Stimulated activated CD4-positive, alpha-beta T cell treated with anti-CD3 and anti-CD28 coated beads, Interleukin-1b, Interleukin-23, amount 100 ng/mL, for 1 hour (primary cell): ENCODE measurements at regions not wholly inside any gene's neighbourhood (a gene's known extent, or its start where the extent isn't known, plus 50 kb on each side); places are given as distances from the start of the nearest gene placed in this dataset.
"Not testable (repeated sequence)": the region's sequence is repeated elsewhere in the genome, so short reads cannot be mapped to it uniquely, and the experiment has no call there.

Source experiments
- DNase-seq, 2 donors: peaks; one replicate each; pipeline ENCODE4 v3.0.0-alpha.2; 2020; ENCODE audit warnings: low read depth in 2 of 2

DNA sequence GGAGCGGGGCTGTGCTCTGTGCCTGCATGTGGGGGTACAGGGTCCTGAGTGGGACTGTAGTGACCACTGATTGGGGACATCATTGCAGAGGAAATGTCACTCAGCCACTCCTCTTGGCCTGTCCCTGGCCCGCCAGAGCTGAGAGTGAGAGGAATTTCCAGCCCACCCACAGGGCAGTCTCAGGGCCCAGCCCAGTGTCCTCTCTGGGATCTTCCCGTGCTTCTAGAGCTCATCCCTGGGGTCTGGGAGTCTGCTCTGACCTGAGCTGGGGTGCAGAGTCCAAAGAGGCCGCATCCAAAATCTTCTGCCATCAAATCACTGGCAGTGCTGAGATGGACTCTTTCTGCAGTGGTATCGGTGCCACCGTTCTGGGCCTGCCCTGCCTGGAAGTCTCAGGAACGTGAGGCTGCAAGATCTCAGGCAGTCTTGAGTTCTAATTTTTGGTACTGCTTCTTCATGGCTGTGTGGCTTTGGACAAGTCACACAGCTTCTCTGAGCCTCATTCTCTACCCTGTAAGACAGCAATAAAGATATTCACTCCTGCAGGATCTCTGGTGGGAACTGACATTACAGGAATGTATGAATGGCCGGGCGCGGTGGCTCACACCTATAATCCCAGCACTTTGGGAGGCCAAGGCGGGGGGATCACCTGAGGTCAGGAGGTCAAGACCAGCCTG, 100.8 kb upstream of the TARDBP start:
- no peak for DNase-seq

DNA sequence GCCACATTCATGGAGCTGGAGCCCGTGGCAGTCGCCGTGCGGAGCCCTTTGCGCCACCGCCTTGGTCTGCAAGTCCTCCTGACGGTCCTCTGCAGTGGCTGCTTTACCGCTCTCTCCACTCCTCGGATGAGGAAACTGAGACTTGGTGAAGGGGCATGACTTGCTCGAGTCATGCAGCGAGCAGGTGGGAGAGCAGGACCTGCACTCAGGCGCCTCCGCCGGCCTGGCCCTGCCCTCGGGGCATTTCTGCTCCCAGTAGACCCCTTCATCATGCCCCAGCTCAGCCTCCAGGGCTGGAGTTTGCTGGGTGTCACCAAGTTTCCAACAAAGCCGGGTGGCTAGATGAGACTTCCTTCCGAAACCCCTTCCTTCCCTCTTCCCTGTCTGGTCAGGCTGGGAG, 100.0 kb upstream of the TARDBP start:
- no peak for DNase-seq

DNA sequence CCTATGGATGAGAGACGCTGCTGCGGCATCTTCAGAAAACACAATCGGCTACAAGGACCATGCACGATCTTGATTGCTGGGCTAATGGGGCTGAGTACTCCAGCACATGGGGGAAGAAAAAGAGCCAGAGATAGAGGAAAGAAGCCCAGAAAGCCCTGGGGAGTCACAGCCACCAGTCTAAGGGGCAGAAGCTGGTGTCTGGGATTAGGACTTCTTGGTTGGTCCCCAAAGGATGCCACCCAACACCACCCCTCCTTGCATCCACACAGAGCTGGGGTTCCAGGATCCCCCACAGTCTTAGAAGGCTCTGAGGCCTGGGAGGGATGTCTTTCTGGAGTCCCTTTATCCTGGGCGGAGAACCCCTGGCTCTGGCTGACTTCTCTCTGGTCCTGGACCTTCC, 98.4 kb upstream of the TARDBP start:
- DNase-seq: no peak

DNA sequence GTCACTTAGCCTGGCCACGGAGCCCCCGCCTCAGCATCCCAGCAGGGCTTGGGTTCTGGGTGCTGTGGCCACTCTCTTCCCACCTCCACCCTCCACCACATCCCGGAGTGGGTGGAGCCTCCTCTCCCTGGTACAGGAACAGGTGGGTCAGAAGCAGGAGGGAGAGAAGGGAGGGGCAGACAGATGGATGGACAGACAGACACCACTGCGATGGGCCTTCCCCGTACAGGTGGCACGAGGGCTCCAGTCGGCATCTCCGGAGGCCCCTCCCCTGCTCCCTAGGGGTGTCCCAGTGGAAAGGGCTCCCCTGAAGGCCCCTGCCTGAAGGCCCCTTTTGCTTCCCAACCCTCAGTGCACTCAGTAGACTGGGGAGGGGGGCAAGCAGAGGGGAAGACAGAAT, 96.9 kb upstream of the TARDBP start:
- DNase-seq: no peak

DNA sequence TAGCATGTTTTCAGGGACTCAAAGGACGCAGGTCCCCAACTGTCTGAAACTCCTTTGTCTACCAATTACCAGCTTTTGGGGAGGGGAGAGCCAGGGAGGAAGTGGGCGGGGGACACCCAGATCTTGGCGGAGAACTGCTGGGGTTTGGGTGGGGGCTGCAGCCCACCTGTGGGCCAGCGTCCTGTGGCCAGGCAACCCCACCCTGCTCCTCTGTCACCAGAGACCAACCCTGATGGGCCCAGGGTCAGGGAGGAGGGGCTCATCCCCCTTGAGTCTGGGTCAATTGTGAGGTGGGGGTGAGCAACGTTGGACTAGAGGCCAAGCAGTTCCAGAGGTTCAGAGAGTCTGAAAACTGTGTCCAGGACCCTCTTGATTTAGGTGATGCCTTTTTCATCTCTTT, 96.1 kb upstream of the TARDBP start:
- DNase-seq: no peak

DNA sequence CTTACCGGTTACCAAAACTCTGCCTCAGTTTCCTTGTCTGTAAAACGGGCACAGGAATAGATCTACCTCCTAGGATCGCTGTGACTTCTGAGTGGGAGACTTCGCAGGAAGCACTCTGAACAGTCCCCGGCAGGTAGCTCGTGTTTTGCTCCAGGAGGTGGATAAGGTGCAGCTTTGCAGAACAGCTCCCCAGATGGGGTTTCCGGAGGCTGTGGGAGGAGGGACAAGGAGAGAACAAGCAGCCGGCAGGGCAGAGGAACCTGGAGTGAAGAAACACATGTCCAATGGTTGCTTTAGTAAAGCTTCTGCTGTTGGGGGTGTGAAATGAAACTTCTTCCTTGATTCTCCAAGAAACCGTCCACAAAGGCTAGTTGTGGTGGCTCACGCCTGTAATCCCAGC, 95.5 kb upstream of the TARDBP start:
- DNase-seq: no peak

DNA sequence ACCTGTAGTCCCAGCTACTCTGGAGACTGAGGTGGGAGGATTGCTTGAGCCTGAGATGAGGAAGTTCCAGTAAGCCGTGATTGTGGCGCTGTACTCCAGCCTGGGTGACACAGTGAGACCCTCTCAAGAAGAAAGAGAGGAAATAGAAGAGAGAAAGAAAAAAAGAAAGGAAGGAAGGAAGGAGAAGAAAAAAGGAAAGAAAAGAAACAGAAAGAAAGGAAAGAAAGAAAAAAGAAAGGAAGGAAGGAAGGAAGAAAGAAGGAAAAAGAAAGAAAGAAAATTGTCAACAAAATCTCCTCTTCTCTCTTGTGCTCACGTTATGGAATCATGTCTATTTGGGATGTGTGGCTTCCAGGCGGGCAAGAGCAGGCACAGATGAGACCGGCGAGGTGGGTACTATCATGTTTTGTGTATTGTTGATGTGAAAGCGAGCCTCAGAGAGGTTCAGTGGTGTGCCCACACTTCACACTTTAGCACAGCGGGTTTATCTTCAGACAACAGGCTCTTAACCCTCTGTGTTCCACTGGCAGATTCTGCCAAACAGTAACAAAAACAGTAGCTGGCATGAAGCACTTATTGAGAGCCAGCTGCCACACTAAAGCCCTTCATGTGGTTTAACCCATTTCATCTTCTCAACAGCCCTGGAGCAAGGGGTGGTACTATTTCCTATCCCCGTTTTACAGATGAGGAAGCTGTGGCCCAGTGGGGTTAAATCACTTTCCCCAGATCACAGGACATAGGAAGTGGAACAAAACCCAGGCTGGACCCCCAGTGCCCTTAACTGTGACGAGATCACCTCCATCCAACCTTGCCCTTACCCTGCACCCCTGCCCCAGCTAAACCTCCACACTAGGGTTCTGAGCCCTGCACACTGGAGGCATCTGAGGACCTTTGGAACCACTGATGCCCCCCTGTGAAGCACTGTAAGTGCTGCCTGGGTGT, 94.7 kb upstream of the TARDBP start:
- no peak for DNase-seq

DNA sequence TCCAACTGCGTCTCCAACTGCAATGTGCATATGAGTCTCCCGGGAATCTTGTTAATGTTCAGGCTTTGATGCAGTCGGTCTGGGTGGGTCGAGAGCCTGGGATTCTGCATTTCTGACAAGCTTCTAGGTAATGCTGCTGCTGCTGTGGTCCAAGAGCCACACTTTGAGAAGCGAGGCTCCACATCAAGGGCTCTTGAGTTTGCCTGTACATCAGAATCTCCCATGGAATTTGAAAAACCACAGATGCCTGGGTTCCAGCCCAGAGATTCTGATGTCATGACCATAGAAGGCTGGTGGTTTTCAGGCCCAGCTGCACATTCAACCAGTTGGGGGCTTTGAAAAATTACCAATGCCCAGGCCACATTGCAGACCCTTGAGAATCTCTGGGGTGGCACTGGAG, 93.9 kb upstream of the TARDBP start:
- DNase-seq: no peak

DNA sequence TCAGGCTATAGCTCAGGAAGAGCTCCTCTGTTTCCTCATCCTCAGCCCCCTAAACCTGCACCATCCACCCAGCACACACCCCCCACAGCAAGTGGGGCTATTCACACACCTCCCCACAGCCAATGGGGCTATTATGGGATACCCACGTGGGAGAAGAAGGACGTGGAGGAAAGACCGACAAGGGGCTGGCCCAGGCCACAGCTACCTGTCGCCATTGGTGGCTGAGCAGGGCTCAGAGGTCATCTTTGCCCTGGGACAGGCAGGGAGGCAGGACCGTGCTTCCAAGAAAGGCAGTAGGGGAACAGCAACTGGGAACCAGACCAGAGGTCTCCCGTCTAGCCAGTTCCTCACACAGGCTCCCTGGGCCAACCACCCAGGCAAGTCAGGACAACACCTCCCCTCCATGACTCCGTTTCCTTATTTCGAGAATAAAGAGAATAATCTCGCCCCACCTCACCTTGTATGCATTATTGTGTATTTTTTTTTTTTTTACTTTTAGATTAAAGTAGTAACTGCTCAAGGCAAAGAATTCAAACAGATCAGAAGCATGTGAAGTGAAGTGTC, 92.3 kb upstream of the TARDBP start:
- DNase-seq: no peak

- not testable (repeated sequence) for DNase-seq
Observed at GRCh38 chr1:10922315-10923060, 90.0 kb upstream of the TARDBP start.

- no peak for DNase-seq
Observed at GRCh38 chr1:10924030-10924429, 88.4 kb upstream of the TARDBP start.

GRCh38 chr1:10928654-10929053, 83.8 kb upstream of the TARDBP start:
- no peak for DNase-seq

GRCh38 chr1:10932088-10932487, 80.4 kb upstream of the TARDBP start:
- no peak for DNase-seq

GRCh38 chr1:10934150-10934818, 78.2 kb upstream of the TARDBP start:
- DNase-seq: no peak

DNA sequence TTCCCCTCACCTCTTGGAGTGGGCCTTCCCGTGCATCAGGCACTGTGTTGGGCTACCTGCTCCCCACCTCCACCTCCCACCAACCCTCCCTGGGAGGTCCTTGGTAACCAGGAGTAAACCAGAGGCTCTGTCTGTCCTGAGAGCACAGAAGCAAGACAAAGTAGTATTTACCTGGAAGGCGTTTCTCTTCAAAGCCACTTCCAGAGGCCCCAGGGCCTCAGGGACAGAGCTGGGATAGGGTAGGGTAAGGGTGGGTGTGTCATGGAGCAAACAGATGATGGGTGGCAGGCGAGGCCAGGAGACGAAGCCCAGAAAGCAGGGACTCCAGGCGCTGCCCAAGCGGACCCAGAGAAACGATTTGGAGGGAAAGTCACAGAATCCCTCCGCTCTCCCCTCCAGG, 77.2 kb upstream of the TARDBP start:
- DNase-seq: no peak

- DNase-seq: no peak
Observed at GRCh38 chr1:10935724-10936123, 76.7 kb upstream of the TARDBP start.

- DNase-seq: no peak
Observed at GRCh38 chr1:10936998-10937901, 75.2 kb upstream of the TARDBP start.

GRCh38 chr1:10938741-10939417, 73.6 kb upstream of the TARDBP start:
- DNase-seq: no peak

GRCh38 chr1:10939654-10940450, 72.6 kb upstream of the TARDBP start:
- peak in 1 of 2 donors; percentile 21 for DNase-seq
